Endothelial cell of umbilical vein (primary cell): ENCODE measurements at regions not wholly inside any gene's neighbourhood (a gene's known extent, or its start where the extent isn't known, plus 50 kb on each side); places are given as distances from the start of the nearest gene placed in this dataset.

Experiments used
- BruUV-seq: library from RNA; stranded (reverse); fragments of 400-500 nt; replicated peaks from 2 replicates; lab custom pipeline; 2021; lab: Mats Ljungman, UMichigan
- CTCF ChIA-PET: fragments of 300-600, 350-600 bp; sonication (Branson Sonifier 250); formaldehyde crosslinking; loops from one replicate; lab custom pipeline; 2021; ENCODE audit warnings: antibody characterized with exemption, inconsistent platforms; lab: Charles Lee
- POLR2A ChIA-PET: fragments of 300-600, 350-600 bp; sonication (Branson Sonifier 250); formaldehyde crosslinking; loops from one replicate; lab custom pipeline; 2021; ENCODE audit warnings: antibody characterized with exemption, inconsistent platforms; lab: Charles Lee
- DNase-seq: peaks from one replicate; pipeline ENCODE4 v3.0.0-alpha.2; 2011; ENCODE audit warnings: low read depth, low spot score
- FAIRE-seq: peaks from 2 replicates; lab custom pipeline; 2011; peaks lifted over from hg19 to GRCh38; lab: Jason Lieb, UNC
- H2AFZ ChIP-seq: 2 replicates; pipeline ENCODE4 v1.6.0; 2012; ENCODE audit warnings: low read depth, low read length, control low read depth, inconsistent platforms
- H3K27ac ChIP-seq: 2 replicates; pipeline ENCODE4 v1.5.1; 2011; ENCODE audit warnings: low read depth, mild to moderate bottlenecking, control low read depth, low read length, moderate library complexity; ENCODE audit not compliant: insufficient read depth
- H3K27me3 ChIP-seq, 2 experiments: 2 replicates each; pipeline versions ENCODE4 v1.6.0 to v1.6.1; 2011; ENCODE audit warnings: low read length in 2 of 2, mixed read lengths in 1 of 2; ENCODE audit not compliant: control insufficient read depth in 2 of 2, insufficient read depth in 2 of 2
- H3K36me3 ChIP-seq, 2 experiments: 2 replicates in 1 of 2; 3 replicates in 1 of 2; pipeline ENCODE4 v1.5.1; 2011; ENCODE audit warnings: low read length in 2 of 2, mild to moderate bottlenecking in 1 of 2, moderate library complexity in 1 of 2; ENCODE audit not compliant: control insufficient read depth in 2 of 2, insufficient read depth in 2 of 2; ENCODE audit errors: extremely low read depth in 1 of 2
- H3K4me1 ChIP-seq: 3 replicates; pipeline ENCODE4 v1.5.1; 2011; ENCODE audit warnings: mild to moderate bottlenecking, low read length; ENCODE audit not compliant: control insufficient read depth, insufficient read depth; ENCODE audit errors: extremely low read depth
- H3K4me2 ChIP-seq: 2 replicates; pipeline ENCODE4 v1.6.1; 2011; ENCODE audit warnings: low read length, control low read depth, mixed read lengths; ENCODE audit not compliant: insufficient read depth
- H3K4me3 ChIP-seq, 3 experiments: fragments of 200-600 bp in 1 of 3; sonication (generic), shearing (Covaris generic) in 1 of 3; replicated peaks in 1 of 3; 2 replicates each; pipeline ENCODE4 v1.5.1; 2011 to 2016; ENCODE audit warnings: control low read depth in 3 of 3, low read length in 3 of 3, mild to moderate bottlenecking in 2 of 3, inconsistent platforms in 1 of 3, low read depth in 1 of 3, moderate library complexity in 1 of 3; ENCODE audit not compliant: insufficient read depth in 1 of 3
- H3K79me2 ChIP-seq: 2 replicates; pipeline ENCODE4 v1.6.0; 2012; ENCODE audit warnings: low read length, inconsistent platforms; ENCODE audit not compliant: control insufficient read depth, insufficient read depth
- H3K9ac ChIP-seq: replicated peaks from 2 replicates; pipeline ENCODE3; 2011; ENCODE audit warnings: low read length, control low read depth; ENCODE audit not compliant: insufficient read depth; ENCODE audit errors: extremely low read depth
- H3K9me1 ChIP-seq: replicated peaks from 3 replicates; pipeline ENCODE4 v1.6.0; 2011; ENCODE audit warnings: mild to moderate bottlenecking, low read length; ENCODE audit not compliant: control insufficient read depth, insufficient read depth; ENCODE audit errors: extremely low read depth
- H3K9me3 ChIP-seq: replicated peaks from 2 replicates; pipeline ENCODE4 v1.5.1; 2012; ENCODE audit warnings: low read length, inconsistent platforms; ENCODE audit not compliant: control insufficient read depth, insufficient read depth
- H4K20me1 ChIP-seq: replicated peaks from 2 replicates; pipeline ENCODE3; 2011; ENCODE audit warnings: mild to moderate bottlenecking, low read length; ENCODE audit not compliant: control insufficient read depth, insufficient read depth; ENCODE audit errors: extremely low read depth
- EZH2 ChIP-seq: IDR thresholded peaks from 2 replicates; pipeline ENCODE4 v1.6.1; 2012; ENCODE audit warnings: borderline replicate concordance, low read depth, mild to moderate bottlenecking, moderate library complexity, low read length, inconsistent platforms; ENCODE audit not compliant: severe bottlenecking
- FOS ChIP-seq: IDR thresholded peaks from 2 replicates; pipeline ENCODE4 v1.6.1; 2011; ENCODE audit warnings: mild to moderate bottlenecking, low read length, moderate library complexity, borderline replicate concordance; ENCODE audit not compliant: insufficient read depth
- GATA2 ChIP-seq: IDR thresholded peaks from 2 replicates; pipeline ENCODE4 v1.7.0; 2011; ENCODE audit warnings: low read depth, mild to moderate bottlenecking, moderate library complexity, mixed read lengths, low read length; ENCODE audit not compliant: insufficient read length, insufficient read depth
- JUN ChIP-seq: IDR thresholded peaks from 2 replicates; pipeline ENCODE4 v1.6.1; 2011; ENCODE audit warnings: borderline replicate concordance, low read depth; ENCODE audit not compliant: insufficient read length, insufficient read depth
- MYC ChIP-seq: IDR thresholded peaks from one replicate; pipeline ENCODE4 v1.6.1; 2011; ENCODE audit warnings: mild to moderate bottlenecking, low read depth, low read length
- POLR2A ChIP-seq: IDR thresholded peaks from 2 replicates; pipeline ENCODE4 v1.6.1; 2012; ENCODE audit warnings: low read depth, mild to moderate bottlenecking, control low read depth, low read length
- POLR2AphosphoS5 ChIP-seq: IDR thresholded peaks from 2 replicates; pipeline ENCODE4 v1.6.1; 2012; ENCODE audit warnings: low read depth, mild to moderate bottlenecking, control low read depth, low read length, moderate library complexity; ENCODE audit not compliant: insufficient read depth
- dilution Hi-C: fragments of 300-500 bp; cut with MboI; formaldehyde crosslinking; loops from one replicate; pipeline ENCODE4 v1.15.0; 2019; ENCODE audit warnings: low sequenced_read_pairs; ENCODE audit not compliant: extremely low pct_ligation_motif_present
- intact Hi-C: fragments of 100-400 bp; cut with micrococcal nuclease; formaldehyde crosslinking; loops from one replicate; pipeline ENCODE4 v1.10.0; 2022
- TF ChIP-seq, protein P1 (sequence below): IDR thresholded peaks from 2 replicates; pipeline ENCODE4 v1.6.1; 2011; ENCODE audit not compliant: insufficient read depth, insufficient read length
- TF ChIP-seq, protein P2 (sequence below), 2 donors: IDR thresholded peaks; 1 replicate in 1 of 2; 2 replicates in 1 of 2; pipeline ENCODE4 v1.5.1; 2011; ENCODE audit warnings: low read length in 2 of 2, mild to moderate bottlenecking in 2 of 2, moderate library complexity in 2 of 2, control low read depth in 1 of 2, inconsistent platforms in 1 of 2, low read depth in 1 of 2; ENCODE audit not compliant: insufficient read depth in 1 of 2; ENCODE audit errors: extremely low read depth in 1 of 2

DNA sequence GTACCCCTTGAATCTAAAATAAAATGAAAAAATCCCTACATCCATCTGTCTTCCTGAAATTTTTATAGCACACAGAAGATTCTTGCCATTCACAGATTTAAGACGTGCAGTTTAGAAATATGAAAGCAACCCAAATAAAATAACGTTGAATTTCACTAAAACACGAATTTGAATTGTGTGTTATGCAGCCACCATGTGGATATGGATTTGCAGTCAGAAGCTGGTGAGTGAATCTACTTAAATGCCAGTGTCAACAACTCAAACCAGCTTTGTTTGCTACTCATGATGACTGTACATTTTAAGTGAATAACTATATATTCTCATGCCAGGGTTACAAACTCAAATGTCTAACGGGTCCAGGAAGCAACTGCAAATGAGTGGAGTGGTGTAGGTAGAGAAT is 173.0 kb upstream of the HAND2 start:
- Histone ChIP-seq H3K9me3 (no peaks in the 10 kb centered on the region), H3K36me3 (no peaks in the 10 kb centered on the region), H3K79me2 (no peaks in the 10 kb centered on the region), H3K4me1 (no peaks in the 10 kb centered on the region), H2AFZ (no peak overlapping the region), H3K9me1 (no peaks in the 10 kb centered on the region), H4K20me1 (no peaks in the 10 kb centered on the region), H3K4me3 (no peak overlapping the region), H3K27ac (no peak overlapping the region), H3K9ac (no peak overlapping the region), H3K27me3 (no peaks in the 10 kb centered on the region), H3K4me2 (no peak overlapping the region)
- dilution Hi-C loops (no loop called here), intact Hi-C loops (no loop called here)
- no peak for TF ChIP-seq POLR2AphosphoS5
- TF ChIP-seq FOS = no peak
- TF ChIP-seq MYC = no peak
- TF ChIP-seq POLR2A = no peak
- TF ChIP-seq, protein P1, sequence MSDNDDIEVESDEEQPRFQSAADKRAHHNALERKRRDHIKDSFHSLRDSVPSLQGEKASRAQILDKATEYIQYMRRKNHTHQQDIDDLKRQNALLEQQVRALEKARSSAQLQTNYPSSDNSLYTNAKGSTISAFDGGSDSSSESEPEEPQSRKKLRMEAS = no peak
- no peak for TF ChIP-seq GATA2
- TF ChIP-seq, protein P2, sequence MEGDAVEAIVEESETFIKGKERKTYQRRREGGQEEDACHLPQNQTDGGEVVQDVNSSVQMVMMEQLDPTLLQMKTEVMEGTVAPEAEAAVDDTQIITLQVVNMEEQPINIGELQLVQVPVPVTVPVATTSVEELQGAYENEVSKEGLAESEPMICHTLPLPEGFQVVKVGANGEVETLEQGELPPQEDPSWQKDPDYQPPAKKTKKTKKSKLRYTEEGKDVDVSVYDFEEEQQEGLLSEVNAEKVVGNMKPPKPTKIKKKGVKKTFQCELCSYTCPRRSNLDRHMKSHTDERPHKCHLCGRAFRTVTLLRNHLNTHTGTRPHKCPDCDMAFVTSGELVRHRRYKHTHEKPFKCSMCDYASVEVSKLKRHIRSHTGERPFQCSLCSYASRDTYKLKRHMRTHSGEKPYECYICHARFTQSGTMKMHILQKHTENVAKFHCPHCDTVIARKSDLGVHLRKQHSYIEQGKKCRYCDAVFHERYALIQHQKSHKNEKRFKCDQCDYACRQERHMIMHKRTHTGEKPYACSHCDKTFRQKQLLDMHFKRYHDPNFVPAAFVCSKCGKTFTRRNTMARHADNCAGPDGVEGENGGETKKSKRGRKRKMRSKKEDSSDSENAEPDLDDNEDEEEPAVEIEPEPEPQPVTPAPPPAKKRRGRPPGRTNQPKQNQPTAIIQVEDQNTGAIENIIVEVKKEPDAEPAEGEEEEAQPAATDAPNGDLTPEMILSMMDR (IDR thresholded peaks at IDR 0.05; ENCODE audit: extremely low read depth in 1 of 2, insufficient read depth in 1 of 2, low read depth in 1 of 2, low read length in 2 of 2) = no peak
- no peak for TF ChIP-seq JUN
- no peak for TF ChIP-seq EZH2
- DNase-seq (no peak), FAIRE-seq (no peak)
- ChIA-PET POLR2A (no interaction called here), CTCF (no interaction called here)
- BruUV-seq = no TSS peak
